SK-N-SH treated with all-trans-retinoic acid at 6 μM for 48 hours (cell line): ENCODE measurements at regions not wholly inside any gene's neighbourhood (a gene's known extent, or its start where the extent isn't known, plus 50 kb on each side); places are given as distances from the start of the nearest gene placed in this dataset.

Experiments
- ATAC-seq: fragments of 200-7000 bp; cut with Tn5 transposase; 3 replicates; pipeline ENCODE4 v1.9.1; 2020; ENCODE audit warnings: mild to moderate bottlenecking, moderate library complexity
- ARNTL ChIP-seq: fragments of 450-650 bp; formaldehyde crosslinking; IDR thresholded peaks from 2 replicates; pipeline ENCODE4 v1.5.0; 2020; ENCODE audit warnings: low read depth, mild to moderate bottlenecking, moderate library complexity, borderline replicate concordance
- BACH2 ChIP-seq: fragments of 250-450 bp; sonication (Bioruptor Pico); IDR thresholded peaks from 2 replicates; pipeline ENCODE4 v1.9.0; 2021; ENCODE audit warnings: mild to moderate bottlenecking, borderline replicate concordance
- CREB5 ChIP-seq: fragments of 250-450 bp; sonication (Bioruptor Pico); IDR thresholded peaks from 2 replicates; pipeline ENCODE4 v1.5.1; 2020; ENCODE audit warnings: low read depth, mild to moderate bottlenecking, moderate library complexity
- CSDC2 ChIP-seq: fragments of 250-450 bp; sonication (Bioruptor Pico); IDR thresholded peaks from 2 replicates; pipeline ENCODE4 v1.5.0; 2020; ENCODE audit warnings: mild to moderate bottlenecking, moderate library complexity
- CSRNP3 ChIP-seq: fragments of 250-450 bp; sonication (Bioruptor Pico); IDR thresholded peaks from 2 replicates; pipeline ENCODE4 v1.5.1; 2021; ENCODE audit warnings: mild to moderate bottlenecking, moderate library complexity
- ESRRG ChIP-seq: fragments of 250-450 bp; sonication (Bioruptor Pico); IDR thresholded peaks from 2 replicates; pipeline ENCODE4 v1.6.1; 2021; ENCODE audit warnings: mild to moderate bottlenecking
- GLIS3 ChIP-seq: fragments of 250-450 bp; sonication (Bioruptor Pico); IDR thresholded peaks from 2 replicates; pipeline ENCODE4 v1.5.0; 2020; ENCODE audit warnings: mild to moderate bottlenecking, moderate library complexity
- ISL1 ChIP-seq: fragments of 250-450 bp; sonication (Bioruptor Pico); IDR thresholded peaks from 2 replicates; pipeline ENCODE4 v2.1.2; 2022; ENCODE audit warnings: mild to moderate bottlenecking, moderate library complexity
- OSR1 ChIP-seq: fragments of 250-450 bp; sonication (Bioruptor Pico); IDR thresholded peaks from 2 replicates; pipeline ENCODE4 v1.8.0; 2022; ENCODE audit warnings: moderate library complexity, mild to moderate bottlenecking, inconsistent platforms
- PATZ1 ChIP-seq: fragments of 250-450 bp; sonication (Bioruptor Pico); IDR thresholded peaks from 2 replicates; pipeline ENCODE4 v1.8.0; 2020; ENCODE audit warnings: mild to moderate bottlenecking, moderate library complexity, borderline replicate concordance
- POU6F1 ChIP-seq: fragments of 250-450 bp; sonication (Bioruptor Pico); IDR thresholded peaks from 2 replicates; pipeline ENCODE4 v1.8.0; 2021; ENCODE audit warnings: low read depth, mild to moderate bottlenecking, moderate library complexity, borderline replicate concordance
- PPARA ChIP-seq: fragments of 250-450 bp; sonication (Bioruptor Pico); IDR thresholded peaks from 2 replicates; pipeline ENCODE4 v1.5.0; 2020; ENCODE audit warnings: mild to moderate bottlenecking, borderline replicate concordance
- SNAI2 ChIP-seq: fragments of 250-450 bp; sonication (Bioruptor Pico); IDR thresholded peaks from 2 replicates; pipeline ENCODE4 v1.5.0; 2020; ENCODE audit warnings: mild to moderate bottlenecking, moderate library complexity
- TCF4 ChIP-seq: fragments of 250-450 bp; sonication (Bioruptor Pico); IDR thresholded peaks from 2 replicates; pipeline ENCODE4 v1.8.0; 2021; ENCODE audit warnings: mild to moderate bottlenecking, moderate library complexity, borderline replicate concordance
- TOX ChIP-seq: fragments of 250-450 bp; sonication (Bioruptor Pico); IDR thresholded peaks from 2 replicates; pipeline ENCODE4 v1.8.0; 2021; ENCODE audit warnings: mild to moderate bottlenecking, moderate library complexity, borderline replicate concordance
- TSHZ2 ChIP-seq: fragments of 250-450 bp; sonication (Bioruptor Pico); IDR thresholded peaks from 2 replicates; pipeline ENCODE4 v1.5.0; 2020; ENCODE audit warnings: mild to moderate bottlenecking, moderate library complexity
- ZC3H10 ChIP-seq: fragments of 250-450 bp; sonication (Bioruptor Pico); IDR thresholded peaks from 2 replicates; pipeline ENCODE4 v1.5.1; 2021; ENCODE audit warnings: mild to moderate bottlenecking, moderate library complexity
- ZFP3 ChIP-seq: fragments of 250-450 bp; sonication (Bioruptor Pico); IDR thresholded peaks from 2 replicates; pipeline ENCODE4 v1.5.0; 2020; ENCODE audit warnings: mild to moderate bottlenecking, moderate library complexity
- ZNF565 ChIP-seq: fragments of 450-650 bp; formaldehyde crosslinking; conservative IDR thresholded peaks from 2 replicates; pipeline ENCODE4 v1.5.0; 2020; ENCODE audit warnings: low read depth, mild to moderate bottlenecking, moderate library complexity
- ZNF70 ChIP-seq: fragments of 450-650 bp; formaldehyde crosslinking; IDR thresholded peaks from 2 replicates; pipeline ENCODE4 v1.5.0; 2020; ENCODE audit warnings: mild to moderate bottlenecking, moderate library complexity
- ZNF8 ChIP-seq: fragments of 450-650 bp; formaldehyde crosslinking; IDR thresholded peaks from 2 replicates; pipeline ENCODE4 v1.5.0; 2020; ENCODE audit warnings: mild to moderate bottlenecking, moderate library complexity

GRCh38 chr3:189375532-189375931 is 203.8 kb downstream of the TPRG1 start:
- no peak for ATAC-seq

GRCh38 chr3:189383630-189384029 is 211.9 kb downstream of the TPRG1 start:
- no peak for ATAC-seq
- TF ChIP-seq ZNF565 (CRISPR knock-in tag) = no peak
- TF ChIP-seq CSRNP3 (CRISPR knock-in tag) = no peak
- no peak for TF ChIP-seq ISL1
- TF ChIP-seq OSR1 (CRISPR knock-in tag) = no peak
- TF ChIP-seq PATZ1 (CRISPR knock-in tag) = no peak
- no peak for TF ChIP-seq ARNTL (CRISPR knock-in tag)
- TF ChIP-seq ESRRG = no peak
- TF ChIP-seq ZNF70 (CRISPR knock-in tag) = no peak
- TF ChIP-seq TOX (CRISPR knock-in tag) = no peak
- TF ChIP-seq CSDC2 (CRISPR knock-in tag) = no peak
- no peak for TF ChIP-seq CREB5 (CRISPR knock-in tag)
- no peak for TF ChIP-seq GLIS3 (CRISPR knock-in tag)

More at GRCh38 chr3:189375532-189375931, 203.8 kb downstream of the TPRG1 start:
- TF ChIP-seq CREB5 (CRISPR knock-in tag) (no peak), TCF4 (no peak), ESRRG (no peak), ZFP3 (CRISPR knock-in tag) (no peak), ISL1 (no peak), ZNF565 (CRISPR knock-in tag) (no peak), GLIS3 (CRISPR knock-in tag) (no peak), CSRNP3 (CRISPR knock-in tag) (no peak), SNAI2 (CRISPR knock-in tag) (no peak), POU6F1 (CRISPR knock-in tag) (no peak), ARNTL (CRISPR knock-in tag) (no peak), ZNF8 (no peak), BACH2 (CRISPR knock-in tag) (no peak), TSHZ2 (CRISPR knock-in tag) (no peak), ZNF70 (CRISPR knock-in tag) (no peak), ZC3H10 (no peak), OSR1 (CRISPR knock-in tag) (no peak), CSDC2 (CRISPR knock-in tag) (no peak), PPARA (CRISPR knock-in tag) (no peak)
